Forelimb muscle (tissue), 1 donor: ENCODE measurements at regions not wholly inside any gene's neighbourhood (a gene's known extent, or its start where the extent isn't known, plus 50 kb on each side); places are given as distances from the start of the nearest gene placed in this dataset.

Experiments used
- DNase-seq: peaks from one replicate; pipeline ENCODE4 v3.0.0-alpha.2; 2013; ENCODE audit warnings: low read depth

GRCh38 chr12:3336606-3337311 lies 154.2 kb upstream of the PRMT8 start:
- DNase-seq: no peak

- no peak for DNase-seq
Observed at GRCh38 chr12:3337944-3338343, 153.1 kb upstream of the PRMT8 start.

- DNase-seq: no peak
Observed at GRCh38 chr12:3339221-3339620, 151.8 kb upstream of the PRMT8 start.

GRCh38 chr12:3341594-3341993 lies 149.4 kb upstream of the PRMT8 start:
- no peak for DNase-seq

GRCh38 chr12:3342051-3342450 lies 149.0 kb upstream of the PRMT8 start:
- DNase-seq: no peak

GRCh38 chr12:3348055-3348454 lies 142.9 kb upstream of the PRMT8 start:
- DNase-seq: no peak

GRCh38 chr12:3350432-3350831 lies 140.6 kb upstream of the PRMT8 start:
- DNase-seq: no peak

- no peak for DNase-seq
Observed at GRCh38 chr12:3351731-3352130, 139.3 kb upstream of the PRMT8 start.

- no peak for DNase-seq
Observed at GRCh38 chr12:3352230-3352629, 138.8 kb upstream of the PRMT8 start.

- no peak for DNase-seq
Observed at GRCh38 chr12:3353621-3354020, 137.4 kb upstream of the PRMT8 start.

GRCh38 chr12:3354586-3354985 lies 136.4 kb upstream of the PRMT8 start:
- no peak for DNase-seq

GRCh38 chr12:3355378-3355900 lies 135.6 kb upstream of the PRMT8 start:
- no peak for DNase-seq

- DNase-seq: no peak
Observed at GRCh38 chr12:3357950-3358525, 133.0 kb upstream of the PRMT8 start.

GRCh38 chr12:3359478-3359877 lies 131.5 kb upstream of the PRMT8 start:
- DNase-seq: no peak

- DNase-seq: no peak
Observed at GRCh38 chr12:3361146-3361545, 129.9 kb upstream of the PRMT8 start.

GRCh38 chr12:3362737-3363136 lies 128.3 kb upstream of the PRMT8 start:
- DNase-seq: no peak

- no peak for DNase-seq
Observed at GRCh38 chr12:3363608-3364007, 127.4 kb upstream of the PRMT8 start.

GRCh38 chr12:3364226-3364625 lies 126.8 kb upstream of the PRMT8 start:
- DNase-seq: no peak

- no peak for DNase-seq
Observed at GRCh38 chr12:3364661-3365462, 126.1 kb upstream of the PRMT8 start.

GRCh38 chr12:3365463-3366411 lies 125.3 kb upstream of the PRMT8 start:
- no peak for DNase-seq

- DNase-seq: no peak
Observed at GRCh38 chr12:3366451-3367110, 124.4 kb upstream of the PRMT8 start.
